Liver (tissue), 3 donors: ENCODE measurements at regions not wholly inside any gene's neighbourhood (a gene's known extent, or its start where the extent isn't known, plus 50 kb on each side); places are given as distances from the start of the nearest gene placed in this dataset.

Source experiments
- FOXA1 ChIP-seq: IDR thresholded peaks from 2 replicates; pipeline ENCODE4 v1.6.1; 2016; ENCODE audit warnings: antibody characterized with exemption
- JUND ChIP-seq, 2 donors: IDR thresholded peaks; 2 replicates each; pipeline ENCODE4 v1.6.1; 2016; ENCODE audit warnings: antibody characterized with exemption in 2 of 2
- REST ChIP-seq: IDR thresholded peaks from 2 replicates; pipeline ENCODE4 v1.6.1; 2016; ENCODE audit warnings: antibody characterized with exemption, mild to moderate bottlenecking
- TAF1 ChIP-seq: conservative IDR thresholded peaks from 2 replicates; pipeline ENCODE4 v1.6.1; 2016; ENCODE audit warnings: antibody characterized with exemption, mild to moderate bottlenecking
- TF ChIP-seq, protein P1 (sequence below): fragments of 150-350 bp; IDR thresholded peaks from 2 replicates; pipeline ENCODE4 v1.5.1; 2017; ENCODE audit warnings: improper control_type of control experiment, low read depth, low read length; ENCODE audit not compliant: missing input control
- TF ChIP-seq, protein P2 (sequence below): IDR thresholded peaks from 2 replicates; pipeline ENCODE4 v1.6.1; 2016; ENCODE audit warnings: antibody characterized with exemption
- donor health status: healthy.
- donor health status: healthy.

DNA sequence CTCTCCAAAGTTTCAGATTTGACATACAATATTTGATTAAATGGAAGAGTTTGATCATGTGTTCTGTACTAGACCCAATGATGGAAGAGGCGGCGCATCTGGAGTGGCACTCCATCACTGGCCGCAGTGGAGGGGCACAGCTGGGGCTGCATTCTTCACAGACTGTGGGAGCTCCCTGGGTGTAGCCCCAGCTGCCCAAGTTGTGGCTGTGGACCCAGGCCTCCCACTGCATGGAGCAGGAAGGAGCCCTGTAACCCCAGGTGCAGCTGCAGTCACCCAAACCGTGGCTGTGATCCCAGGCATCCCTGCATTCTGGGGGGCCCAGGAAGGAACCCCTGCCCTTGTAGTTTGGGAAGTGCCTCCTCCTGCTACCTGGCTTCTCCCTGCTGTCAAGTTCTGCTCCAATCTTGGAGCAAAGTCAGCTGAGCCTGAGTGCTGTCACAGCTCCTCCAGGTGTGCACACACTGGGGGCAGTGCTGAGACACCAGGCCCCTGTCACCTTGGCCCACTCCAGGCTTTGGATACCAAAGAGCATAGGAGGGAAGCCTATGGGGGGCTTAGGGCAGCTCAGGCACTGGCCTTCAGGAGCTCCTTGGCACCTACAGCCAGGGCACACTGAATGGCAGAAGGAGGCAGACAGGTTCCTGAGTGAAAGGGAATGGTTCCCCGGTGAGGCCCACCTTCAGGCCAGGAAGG lies 651.9 kb upstream of the BCHE start:
- TF ChIP-seq, protein P1, sequence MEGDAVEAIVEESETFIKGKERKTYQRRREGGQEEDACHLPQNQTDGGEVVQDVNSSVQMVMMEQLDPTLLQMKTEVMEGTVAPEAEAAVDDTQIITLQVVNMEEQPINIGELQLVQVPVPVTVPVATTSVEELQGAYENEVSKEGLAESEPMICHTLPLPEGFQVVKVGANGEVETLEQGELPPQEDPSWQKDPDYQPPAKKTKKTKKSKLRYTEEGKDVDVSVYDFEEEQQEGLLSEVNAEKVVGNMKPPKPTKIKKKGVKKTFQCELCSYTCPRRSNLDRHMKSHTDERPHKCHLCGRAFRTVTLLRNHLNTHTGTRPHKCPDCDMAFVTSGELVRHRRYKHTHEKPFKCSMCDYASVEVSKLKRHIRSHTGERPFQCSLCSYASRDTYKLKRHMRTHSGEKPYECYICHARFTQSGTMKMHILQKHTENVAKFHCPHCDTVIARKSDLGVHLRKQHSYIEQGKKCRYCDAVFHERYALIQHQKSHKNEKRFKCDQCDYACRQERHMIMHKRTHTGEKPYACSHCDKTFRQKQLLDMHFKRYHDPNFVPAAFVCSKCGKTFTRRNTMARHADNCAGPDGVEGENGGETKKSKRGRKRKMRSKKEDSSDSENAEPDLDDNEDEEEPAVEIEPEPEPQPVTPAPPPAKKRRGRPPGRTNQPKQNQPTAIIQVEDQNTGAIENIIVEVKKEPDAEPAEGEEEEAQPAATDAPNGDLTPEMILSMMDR = no peak
- TF ChIP-seq REST = no peak
- TF ChIP-seq TAF1 = no peak
- TF ChIP-seq JUND (IDR thresholded peaks at IDR 0.05) = no peak
- TF ChIP-seq, protein P2, sequence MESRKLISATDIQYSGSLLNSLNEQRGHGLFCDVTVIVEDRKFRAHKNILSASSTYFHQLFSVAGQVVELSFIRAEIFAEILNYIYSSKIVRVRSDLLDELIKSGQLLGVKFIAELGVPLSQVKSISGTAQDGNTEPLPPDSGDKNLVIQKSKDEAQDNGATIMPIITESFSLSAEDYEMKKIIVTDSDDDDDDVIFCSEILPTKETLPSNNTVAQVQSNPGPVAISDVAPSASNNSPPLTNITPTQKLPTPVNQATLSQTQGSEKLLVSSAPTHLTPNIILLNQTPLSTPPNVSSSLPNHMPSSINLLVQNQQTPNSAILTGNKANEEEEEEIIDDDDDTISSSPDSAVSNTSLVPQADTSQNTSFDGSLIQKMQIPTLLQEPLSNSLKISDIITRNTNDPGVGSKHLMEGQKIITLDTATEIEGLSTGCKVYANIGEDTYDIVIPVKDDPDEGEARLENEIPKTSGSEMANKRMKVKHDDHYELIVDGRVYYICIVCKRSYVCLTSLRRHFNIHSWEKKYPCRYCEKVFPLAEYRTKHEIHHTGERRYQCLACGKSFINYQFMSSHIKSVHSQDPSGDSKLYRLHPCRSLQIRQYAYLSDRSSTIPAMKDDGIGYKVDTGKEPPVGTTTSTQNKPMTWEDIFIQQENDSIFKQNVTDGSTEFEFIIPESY = no peak
- no peak for TF ChIP-seq FOXA1
